Testis (tissue), 2 donors: ENCODE measurements at regions not wholly inside any gene's neighbourhood (a gene's known extent, or its start where the extent isn't known, plus 50 kb on each side); places are given as distances from the start of the nearest gene placed in this dataset.

ENCODE experiments used
- CTCF ChIP-seq, 3 experiments: fragments of 450-650 bp in 2 of 3; fragments of 200-600 bp in 1 of 3; sonication (generic) in 1 of 3; IDR thresholded peaks; one replicate each; pipeline ENCODE4 v1.5.1; 2016 to 2019; ENCODE audit warnings: antibody characterized with exemption in 3 of 3, mild to moderate bottlenecking in 2 of 3, moderate library complexity in 1 of 3
- POLR2A ChIP-seq: fragments of 450-650 bp; IDR thresholded peaks from one replicate; pipeline ENCODE4 v1.6.1; 2017; ENCODE audit warnings: antibody characterized with exemption, mild to moderate bottlenecking, moderate library complexity

DNA sequence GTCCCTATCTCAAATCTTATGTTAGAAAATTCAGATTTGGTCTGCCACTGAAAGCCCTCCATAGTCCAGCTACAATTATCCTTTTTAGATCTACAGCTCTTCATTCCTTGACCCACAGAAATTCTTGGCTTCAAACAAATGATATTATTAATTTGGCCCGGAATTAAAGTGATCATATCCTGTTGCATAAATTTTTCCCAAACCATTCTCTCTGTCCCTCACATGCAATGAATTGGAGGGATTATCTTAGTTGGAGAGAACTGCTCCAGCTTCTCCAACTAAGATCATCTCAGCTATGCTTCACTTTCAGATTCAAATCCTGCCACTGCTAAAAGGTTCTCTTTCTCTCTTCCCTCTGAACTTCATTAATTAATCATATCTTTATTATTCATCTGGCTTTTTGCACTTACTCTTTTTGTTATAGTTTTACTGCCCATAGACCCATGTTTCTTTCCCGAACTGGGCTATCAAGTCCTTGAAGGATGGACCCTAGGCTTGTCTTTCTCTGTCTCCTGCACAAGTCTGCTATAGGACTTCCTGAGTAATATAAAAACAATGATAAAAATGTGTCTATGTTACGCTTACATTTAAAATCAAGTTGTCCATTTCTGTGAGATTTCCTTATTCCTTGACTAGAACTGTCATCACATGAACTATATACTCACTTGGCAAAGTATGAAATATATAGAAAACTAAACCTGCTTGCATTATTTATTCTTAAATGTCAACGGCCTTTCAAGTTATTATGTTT lies 493.9 kb upstream of the MARCKS start:
- TF ChIP-seq CTCF (IDR thresholded peaks at IDR 0.05) (no peak), POLR2A (no peak)
